Mesodermal cell (in vitro differentiated cells): ENCODE measurements at regions not wholly inside any gene's neighbourhood (a gene's known extent, or its start where the extent isn't known, plus 50 kb on each side); places are given as distances from the start of the nearest gene placed in this dataset.

Experiments used
- H3K27ac ChIP-seq: 2 replicates; pipeline ENCODE4 v1.7.0; 2013; ENCODE audit warnings: mild to moderate bottlenecking, low read depth, low read length, moderate library complexity; ENCODE audit not compliant: severe bottlenecking
- H3K36me3 ChIP-seq: 2 replicates; pipeline ENCODE4 v1.7.1; 2013; ENCODE audit warnings: mild to moderate bottlenecking, low read length, moderate library complexity; ENCODE audit not compliant: control insufficient read depth, insufficient read depth
- H3K4me1 ChIP-seq: one replicate; pipeline ENCODE4 v1.7.1; 2013; ENCODE audit warnings: mild to moderate bottlenecking, low read length; ENCODE audit not compliant: insufficient read depth, control insufficient read depth, poor library complexity, severe bottlenecking
- H3K4me3 ChIP-seq: 2 replicates; pipeline ENCODE4 v1.7.0; 2013; ENCODE audit warnings: low read length, control low read depth, mild to moderate bottlenecking; ENCODE audit not compliant: insufficient read depth, poor library complexity, severe bottlenecking; ENCODE audit errors: extremely low read depth
- H3K9me3 ChIP-seq: 2 replicates; pipeline ENCODE4 v1.7.1; 2013; ENCODE audit warnings: mild to moderate bottlenecking, low read length, moderate library complexity; ENCODE audit not compliant: control insufficient read depth
- WGBS, 2 experiments: methylation state at CpG; one replicate each; pipeline ENCODE4 v1.1.5; 2013; ENCODE audit warnings: missing lambda C conversion rate in 2 of 2; ENCODE audit not compliant: insufficient coverage in 2 of 2; 5-methylcytosine and 5-hydroxymethylcytosine counted together

GRCh38 chr12:24605916-24606315, 343.0 kb downstream of the BCAT1 start:
- Histone ChIP-seq H3K27ac (no peak overlapping the region), H3K4me3 (no peak overlapping the region), H3K4me1 (no peaks in the 10 kb centered on the region), H3K36me3 (no peaks in the 10 kb centered on the region), H3K9me3 (peaks cover 13% of the 10 kb centered on the region)
- 80 to 100% methylated on average over 2 of the region's 4 CpGs for WGBS, 2 experiments

GRCh38 chr12:24605466-24605865, 343.4 kb downstream of the BCAT1 start:
- no peak overlapping the region for H3K4me3 ChIP-seq
- 0% methylated on average over 1 of the region's 3 CpGs; no CpG with 5 or more reads in 1 of the 2 experiments for WGBS, 2 experiments
- H3K9me3 ChIP-seq = peaks cover 13% of the 10 kb centered on the region
- H3K4me1 ChIP-seq = no peaks in the 10 kb centered on the region
- H3K36me3 ChIP-seq = no peaks in the 10 kb centered on the region
- H3K27ac ChIP-seq = no peak overlapping the region

- Histone ChIP-seq H3K36me3 (no peaks in the 10 kb centered on the region), H3K4me3 (no peak overlapping the region), H3K4me1 (no peaks in the 10 kb centered on the region), H3K27ac (no peak overlapping the region), H3K9me3 (peaks cover 10% of the 10 kb centered on the region)
- WGBS, 2 experiments = 67 to 80% methylated on average over 1 of the region's 3 CpGs
Measured at GRCh38 chr12:24603371-24603770, 345.5 kb downstream of the BCAT1 start.

- Histone ChIP-seq H3K36me3 (no peaks in the 10 kb centered on the region), H3K9me3 (no peaks in the 10 kb centered on the region), H3K4me3 (no peak overlapping the region), H3K4me1 (no peaks in the 10 kb centered on the region), H3K27ac (no peak overlapping the region)
- WGBS, 2 experiments = 100% methylated on average over 1 of the region's 1 CpG
Measured at GRCh38 chr12:24600996-24601395, 347.9 kb downstream of the BCAT1 start.

- Histone ChIP-seq H3K4me1 (no peaks in the 10 kb centered on the region), H3K27ac (no peak overlapping the region), H3K36me3 (no peaks in the 10 kb centered on the region), H3K4me3 (no peak overlapping the region), H3K9me3 (no peaks in the 10 kb centered on the region)
- 92 to 94% methylated on average over 3 to 4 of the region's 4 CpGs for WGBS, 2 experiments
Measured at GRCh38 chr12:24600551-24600950, 348.4 kb downstream of the BCAT1 start.

- no peaks in the 10 kb centered on the region for H3K4me1 ChIP-seq
- H3K9me3 ChIP-seq = no peaks in the 10 kb centered on the region
- H3K4me3 ChIP-seq = no peak overlapping the region
- H3K36me3 ChIP-seq = no peaks in the 10 kb centered on the region
- WGBS, 2 experiments = 95 to 100% methylated on average over 1 to 4 of the region's 5 CpGs
- H3K27ac ChIP-seq = no peak overlapping the region
Measured at GRCh38 chr12:24599736-24600135, 349.2 kb downstream of the BCAT1 start.

GRCh38 chr12:24597580-24597979, 351.3 kb downstream of the BCAT1 start:
- 80% methylated on average over 1 of the region's 3 CpGs; no CpG with 5 or more reads in 1 of the 2 experiments for WGBS, 2 experiments

GRCh38 chr12:24596768-24597388, 352.0 kb downstream of the BCAT1 start:
- Histone ChIP-seq H3K4me3 (no peak overlapping the region), H3K9me3 (no peaks in the 10 kb centered on the region), H3K4me1 (no peaks in the 10 kb centered on the region), H3K36me3 (no peaks in the 10 kb centered on the region), H3K27ac (no peak overlapping the region)
- WGBS, 2 experiments = no CpG with 5 or more reads among the region's 2 CpGs

More at GRCh38 chr12:24597580-24597979, 351.3 kb downstream of the BCAT1 start:
- no peak overlapping the region for H3K4me3 ChIP-seq
- no peak overlapping the region for H3K27ac ChIP-seq
- H3K36me3 ChIP-seq = no peaks in the 10 kb centered on the region
- no peaks in the 10 kb centered on the region for H3K4me1 ChIP-seq
- H3K9me3 ChIP-seq = no peaks in the 10 kb centered on the region

GRCh38 chr12:24595652-24596235, 353.2 kb downstream of the BCAT1 start:
- H3K36me3 ChIP-seq = no peaks in the 10 kb centered on the region
- H3K4me1 ChIP-seq = no peaks in the 10 kb centered on the region
- H3K27ac ChIP-seq = no peak overlapping the region
- H3K9me3 ChIP-seq = no peaks in the 10 kb centered on the region
- 60% methylated on average over 1 of the region's 3 CpGs; no CpG with 5 or more reads in 1 of the 2 experiments for WGBS, 2 experiments
- no peak overlapping the region for H3K4me3 ChIP-seq

GRCh38 chr12:24591715-24592440, 357.0 kb downstream of the BCAT1 start:
- no CpG with 5 or more reads among the region's 1 CpG for WGBS, 2 experiments
- no peaks in the 10 kb centered on the region for H3K9me3 ChIP-seq
- H3K27ac ChIP-seq = no peak overlapping the region
- no peak overlapping the region for H3K4me3 ChIP-seq
- no peaks in the 10 kb centered on the region for H3K4me1 ChIP-seq
- no peaks in the 10 kb centered on the region for H3K36me3 ChIP-seq
